ENCODE measurements at regions not wholly inside any gene's neighbourhood (a gene's known extent, or its start where the extent isn't known, plus 50 kb on each side); places are given as distances from the start of the nearest gene placed in this dataset.
A peak's percentile ranks its signal among the peaks of the same experiment; 100 is the strongest.

DNA sequence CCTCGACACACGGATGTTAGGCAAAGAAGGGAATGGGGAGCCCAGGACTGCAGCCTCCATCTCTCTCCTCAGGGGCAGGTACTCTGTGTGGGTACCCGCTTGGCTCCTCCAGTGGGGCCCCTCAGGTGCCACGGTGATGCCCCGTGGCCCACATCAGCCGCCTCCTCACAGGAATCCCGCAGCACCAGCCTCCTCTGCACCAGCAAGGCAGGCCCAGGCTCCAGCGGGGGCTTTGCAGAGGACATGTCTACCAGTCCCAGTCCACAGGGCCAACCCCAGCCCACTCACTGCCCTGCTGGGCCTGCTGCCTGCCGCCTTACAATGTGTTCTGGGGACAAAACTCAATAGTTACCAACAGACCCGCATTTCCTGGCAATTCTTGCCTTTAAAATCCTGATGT lies 61.6 kb upstream of the ADGRA1 start:
- 34% methylated on average over 9 of the region's 10 CpGs for WGBS (ENCODE audit: missing lambda C conversion rate)
- no peaks in the 10 kb centered on the region for H3K9me3 ChIP-seq
- H3K4me2 ChIP-seq: no peak overlapping the region
- ChIA-PET POLR2A (no interaction called here), CTCF (no interaction called here)
- ATAC-seq (peak in 1 of 2 experiments; percentile 27; a peak in 3 of 6 replicates), DNase-seq (ENCODE audit: low read depth in 1 of 2, low spot score in 1 of 2) (no peak), FAIRE-seq (no peak)
- no peak overlapping the region for H3K27ac ChIP-seq
- H3K4me1 ChIP-seq: no peaks in the 10 kb centered on the region
- TF ChIP-seq MYC (IDR thresholded peaks at IDR 0.05; ENCODE audit: borderline replicate concordance, low read length): no peak
- TF ChIP-seq RFX5 (IDR thresholded peaks at IDR 0.05): no peak
- TF ChIP-seq CEBPB (IDR thresholded peaks at IDR 0.05): no peak
- TF ChIP-seq CBX2 (IDR thresholded peaks at IDR 0.05; ENCODE audit: borderline replicate concordance, low read depth): no peak
- H3K4me3 ChIP-seq: no peak overlapping the region

DNA sequence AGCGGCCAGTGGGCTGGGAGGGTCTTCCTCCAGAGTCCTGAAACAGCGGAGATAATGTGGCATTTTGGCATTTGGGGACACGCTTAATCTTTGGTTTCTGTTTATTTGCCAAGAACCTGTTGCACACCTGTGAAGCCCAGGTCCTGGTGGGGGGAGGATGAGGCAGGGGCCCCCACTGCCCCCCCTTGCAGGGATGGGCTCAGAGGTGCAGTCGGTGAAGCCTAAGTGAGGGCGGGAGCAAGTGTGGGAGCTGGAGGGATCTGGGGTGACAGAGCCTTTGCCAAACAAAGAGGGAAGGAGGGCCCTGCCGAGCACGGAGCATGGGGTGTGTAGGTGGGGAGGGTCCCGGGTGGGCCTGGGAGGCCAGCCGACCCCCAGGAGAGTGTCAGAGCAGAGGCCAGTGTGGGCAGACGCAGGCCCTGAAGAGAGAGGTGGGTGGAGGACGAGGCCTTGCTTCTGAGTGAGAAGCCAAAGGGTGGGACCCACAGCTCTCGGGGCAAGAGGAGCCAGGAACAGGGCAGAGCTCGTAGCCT lies 62.1 kb upstream of the ADGRA1 start:
- Histone ChIP-seq H3K4me3 (no peak overlapping the region), H3K4me1 (no peaks in the 10 kb centered on the region), H3K9me3 (no peaks in the 10 kb centered on the region), H3K27ac (no peak overlapping the region), H3K4me2 (no peak overlapping the region)
- ChIA-PET CTCF (no interaction called here), POLR2A (no interaction called here)
- no peak for FAIRE-seq
- ATAC-seq: peak in 1 of 2 experiments; percentile 48; a peak in 2 of 6 replicates
- no peak for DNase-seq (ENCODE audit: low read depth in 1 of 2, low spot score in 1 of 2)
- 47% methylated on average over 13 of the region's 13 CpGs for WGBS (ENCODE audit: missing lambda C conversion rate)
- TF ChIP-seq ESRRA (IDR thresholded peaks at IDR 0.05; ENCODE audit: borderline replicate concordance, low read length): no peak
- no peak for TF ChIP-seq KDM5A (IDR thresholded peaks at IDR 0.05)
- TF ChIP-seq, protein P1, sequence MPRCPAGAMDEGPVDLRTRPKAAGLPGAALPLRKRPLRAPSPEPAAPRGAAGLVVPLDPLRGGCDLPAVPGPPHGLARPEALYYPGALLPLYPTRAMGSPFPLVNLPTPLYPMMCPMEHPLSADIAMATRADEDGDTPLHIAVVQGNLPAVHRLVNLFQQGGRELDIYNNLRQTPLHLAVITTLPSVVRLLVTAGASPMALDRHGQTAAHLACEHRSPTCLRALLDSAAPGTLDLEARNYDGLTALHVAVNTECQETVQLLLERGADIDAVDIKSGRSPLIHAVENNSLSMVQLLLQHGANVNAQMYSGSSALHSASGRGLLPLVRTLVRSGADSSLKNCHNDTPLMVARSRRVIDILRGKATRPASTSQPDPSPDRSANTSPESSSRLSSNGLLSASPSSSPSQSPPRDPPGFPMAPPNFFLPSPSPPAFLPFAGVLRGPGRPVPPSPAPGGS (IDR thresholded peaks at IDR 0.05): no peak
- no peak for TF ChIP-seq ATOH8 (CRISPR knock-in tag; IDR thresholded peaks at IDR 0.05; ENCODE audit: low read depth)
- no peak for TF ChIP-seq JUNB (IDR thresholded peaks at IDR 0.05)
- TF ChIP-seq, protein P2, sequence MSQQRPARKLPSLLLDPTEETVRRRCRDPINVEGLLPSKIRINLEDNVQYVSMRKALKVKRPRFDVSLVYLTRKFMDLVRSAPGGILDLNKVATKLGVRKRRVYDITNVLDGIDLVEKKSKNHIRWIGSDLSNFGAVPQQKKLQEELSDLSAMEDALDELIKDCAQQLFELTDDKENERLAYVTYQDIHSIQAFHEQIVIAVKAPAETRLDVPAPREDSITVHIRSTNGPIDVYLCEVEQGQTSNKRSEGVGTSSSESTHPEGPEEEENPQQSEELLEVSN (IDR thresholded peaks at IDR 0.05; ENCODE audit: borderline replicate concordance, low read depth): no peak
- TF ChIP-seq KDM1A (IDR thresholded peaks at IDR 0.05; ENCODE audit: low read depth): no peak
- TF ChIP-seq NPAS2 (CRISPR knock-in tag; IDR thresholded peaks at IDR 0.05; ENCODE audit: borderline replicate concordance): no peak
- no peak for TF ChIP-seq MAZ (IDR thresholded peaks at IDR 0.05; ENCODE audit: borderline replicate concordance, low read depth, low read length)
- TF ChIP-seq, protein P3, sequence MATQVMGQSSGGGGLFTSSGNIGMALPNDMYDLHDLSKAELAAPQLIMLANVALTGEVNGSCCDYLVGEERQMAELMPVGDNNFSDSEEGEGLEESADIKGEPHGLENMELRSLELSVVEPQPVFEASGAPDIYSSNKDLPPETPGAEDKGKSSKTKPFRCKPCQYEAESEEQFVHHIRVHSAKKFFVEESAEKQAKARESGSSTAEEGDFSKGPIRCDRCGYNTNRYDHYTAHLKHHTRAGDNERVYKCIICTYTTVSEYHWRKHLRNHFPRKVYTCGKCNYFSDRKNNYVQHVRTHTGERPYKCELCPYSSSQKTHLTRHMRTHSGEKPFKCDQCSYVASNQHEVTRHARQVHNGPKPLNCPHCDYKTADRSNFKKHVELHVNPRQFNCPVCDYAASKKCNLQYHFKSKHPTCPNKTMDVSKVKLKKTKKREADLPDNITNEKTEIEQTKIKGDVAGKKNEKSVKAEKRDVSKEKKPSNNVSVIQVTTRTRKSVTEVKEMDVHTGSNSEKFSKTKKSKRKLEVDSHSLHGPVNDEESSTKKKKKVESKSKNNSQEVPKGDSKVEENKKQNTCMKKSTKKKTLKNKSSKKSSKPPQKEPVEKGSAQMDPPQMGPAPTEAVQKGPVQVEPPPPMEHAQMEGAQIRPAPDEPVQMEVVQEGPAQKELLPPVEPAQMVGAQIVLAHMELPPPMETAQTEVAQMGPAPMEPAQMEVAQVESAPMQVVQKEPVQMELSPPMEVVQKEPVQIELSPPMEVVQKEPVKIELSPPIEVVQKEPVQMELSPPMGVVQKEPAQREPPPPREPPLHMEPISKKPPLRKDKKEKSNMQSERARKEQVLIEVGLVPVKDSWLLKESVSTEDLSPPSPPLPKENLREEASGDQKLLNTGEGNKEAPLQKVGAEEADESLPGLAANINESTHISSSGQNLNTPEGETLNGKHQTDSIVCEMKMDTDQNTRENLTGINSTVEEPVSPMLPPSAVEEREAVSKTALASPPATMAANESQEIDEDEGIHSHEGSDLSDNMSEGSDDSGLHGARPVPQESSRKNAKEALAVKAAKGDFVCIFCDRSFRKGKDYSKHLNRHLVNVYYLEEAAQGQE (IDR thresholded peaks at IDR 0.05): no peak
- TF ChIP-seq RARB (CRISPR knock-in tag; IDR thresholded peaks at IDR 0.05): no peak
- TF ChIP-seq MAFK (IDR thresholded peaks at IDR 0.05; ENCODE audit: partially characterized antibody): no peak
- TF ChIP-seq SMC3 (IDR thresholded peaks at IDR 0.05): no peak
- no peak for TF ChIP-seq CBX2 (IDR thresholded peaks at IDR 0.05; ENCODE audit: borderline replicate concordance, low read depth)
- TF ChIP-seq RNF2 (IDR thresholded peaks at IDR 0.05; ENCODE audit: borderline replicate concordance, low read depth): no peak
- TF ChIP-seq POLR2AphosphoS2 (conservative IDR thresholded peaks at IDR 0.05; ENCODE audit: low read length): no peak
- TF ChIP-seq HEYL (CRISPR knock-in tag; IDR thresholded peaks at IDR 0.05): no peak

Data from A549 (cell line).